SU-DHL-6 (cell line): ENCODE measurements at regions not wholly inside any gene's neighbourhood (a gene's known extent, or its start where the extent isn't known, plus 50 kb on each side); places are given as distances from the start of the nearest gene placed in this dataset.
"Not testable (repeated sequence)": the region's sequence is repeated elsewhere in the genome, so short reads cannot be mapped to it uniquely, and the experiment has no call there.

Experiments
- CTCF ChIP-seq: fragments of 200-600 bp; sonication (generic); IDR thresholded peaks from one replicate; pipeline ENCODE4 v1.5.1; 2017; ENCODE audit warnings: antibody characterized with exemption, mild to moderate bottlenecking, low read length, moderate library complexity; ENCODE audit not compliant: insufficient read depth, poor library complexity, severe bottlenecking
- EZH2phosphoT487 ChIP-seq: fragments of 200-600 bp; sonication (generic), shearing (Covaris generic); conservative IDR thresholded peaks from 2 replicates; pipeline ENCODE4 v1.6.1; 2018; ENCODE audit warnings: mild to moderate bottlenecking, antibody characterized with exemption, low read length, moderate library complexity, mixed read lengths

GRCh38 chr14:105629091-105629885, 102.9 kb downstream of the TMEM121 start:
- not testable (repeated sequence) for TF ChIP-seq EZH2phosphoT487, CTCF
